Neural cell (in vitro differentiated cells): ENCODE measurements at regions not wholly inside any gene's neighbourhood (a gene's known extent, or its start where the extent isn't known, plus 50 kb on each side); places are given as distances from the start of the nearest gene placed in this dataset.
"Not testable (repeated sequence)": the region's sequence is repeated elsewhere in the genome, so short reads cannot be mapped to it uniquely, and the experiment has no call there.

Experiments
- EP300 ChIP-seq: fragments of 450-650 bp; conservative IDR thresholded peaks from 2 replicates; pipeline ENCODE4 v1.6.1; 2014; ENCODE audit warnings: antibody characterized with exemption, mild to moderate bottlenecking, moderate library complexity; ENCODE audit not compliant: poor library complexity, severe bottlenecking
- MXI1 ChIP-seq: fragments of 450-650 bp; conservative IDR thresholded peaks from 2 replicates; pipeline ENCODE4 v1.6.1; 2014; ENCODE audit warnings: antibody characterized with exemption, mild to moderate bottlenecking; ENCODE audit not compliant: poor library complexity, severe bottlenecking
- POLR2AphosphoS5 ChIP-seq: IDR thresholded peaks from 2 replicates; pipeline ENCODE4 v1.6.1; 2012
- RAD21 ChIP-seq: fragments of 450-650 bp; conservative IDR thresholded peaks from 2 replicates; pipeline ENCODE4 v1.6.1; 2014; ENCODE audit warnings: antibody characterized with exemption, mild to moderate bottlenecking, moderate library complexity
- SMC3 ChIP-seq: fragments of 450-650 bp; conservative IDR thresholded peaks from 2 replicates; pipeline ENCODE4 v1.6.1; 2014; ENCODE audit warnings: antibody characterized with exemption, mild to moderate bottlenecking, moderate library complexity; ENCODE audit not compliant: poor library complexity
- TF ChIP-seq, protein P1 (sequence below): IDR thresholded peaks from 2 replicates; pipeline ENCODE4 v1.6.1; 2012; ENCODE audit warnings: borderline replicate concordance
- TF ChIP-seq, protein P2 (sequence below): fragments of 450-650 bp; IDR thresholded peaks from 2 replicates; pipeline ENCODE4 v1.5.1; 2014; ENCODE audit warnings: antibody characterized with exemption, mild to moderate bottlenecking, moderate library complexity; ENCODE audit not compliant: poor library complexity, severe bottlenecking

DNA sequence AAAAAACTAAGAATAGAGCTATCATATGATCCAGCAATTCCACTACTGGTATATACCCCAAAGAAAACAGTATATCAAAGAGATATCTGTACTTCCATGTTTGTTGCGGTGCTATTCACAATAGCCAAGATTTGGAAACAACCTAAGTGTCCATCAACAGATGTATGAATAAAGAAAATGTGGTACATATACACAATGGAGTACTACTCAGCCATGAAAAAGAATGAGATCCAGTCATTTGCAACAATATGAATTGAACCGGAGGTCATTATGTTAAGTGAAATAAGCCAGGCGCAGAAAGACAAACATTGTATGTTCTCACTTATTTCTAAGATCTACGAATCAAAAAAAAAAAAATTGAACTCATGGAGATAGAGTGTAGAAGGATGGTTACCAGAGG is 97.8 kb upstream of the MMADHC start:
- TF ChIP-seq, protein P1, sequence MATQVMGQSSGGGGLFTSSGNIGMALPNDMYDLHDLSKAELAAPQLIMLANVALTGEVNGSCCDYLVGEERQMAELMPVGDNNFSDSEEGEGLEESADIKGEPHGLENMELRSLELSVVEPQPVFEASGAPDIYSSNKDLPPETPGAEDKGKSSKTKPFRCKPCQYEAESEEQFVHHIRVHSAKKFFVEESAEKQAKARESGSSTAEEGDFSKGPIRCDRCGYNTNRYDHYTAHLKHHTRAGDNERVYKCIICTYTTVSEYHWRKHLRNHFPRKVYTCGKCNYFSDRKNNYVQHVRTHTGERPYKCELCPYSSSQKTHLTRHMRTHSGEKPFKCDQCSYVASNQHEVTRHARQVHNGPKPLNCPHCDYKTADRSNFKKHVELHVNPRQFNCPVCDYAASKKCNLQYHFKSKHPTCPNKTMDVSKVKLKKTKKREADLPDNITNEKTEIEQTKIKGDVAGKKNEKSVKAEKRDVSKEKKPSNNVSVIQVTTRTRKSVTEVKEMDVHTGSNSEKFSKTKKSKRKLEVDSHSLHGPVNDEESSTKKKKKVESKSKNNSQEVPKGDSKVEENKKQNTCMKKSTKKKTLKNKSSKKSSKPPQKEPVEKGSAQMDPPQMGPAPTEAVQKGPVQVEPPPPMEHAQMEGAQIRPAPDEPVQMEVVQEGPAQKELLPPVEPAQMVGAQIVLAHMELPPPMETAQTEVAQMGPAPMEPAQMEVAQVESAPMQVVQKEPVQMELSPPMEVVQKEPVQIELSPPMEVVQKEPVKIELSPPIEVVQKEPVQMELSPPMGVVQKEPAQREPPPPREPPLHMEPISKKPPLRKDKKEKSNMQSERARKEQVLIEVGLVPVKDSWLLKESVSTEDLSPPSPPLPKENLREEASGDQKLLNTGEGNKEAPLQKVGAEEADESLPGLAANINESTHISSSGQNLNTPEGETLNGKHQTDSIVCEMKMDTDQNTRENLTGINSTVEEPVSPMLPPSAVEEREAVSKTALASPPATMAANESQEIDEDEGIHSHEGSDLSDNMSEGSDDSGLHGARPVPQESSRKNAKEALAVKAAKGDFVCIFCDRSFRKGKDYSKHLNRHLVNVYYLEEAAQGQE = not testable (repeated sequence)
- not testable (repeated sequence) for TF ChIP-seq RAD21, MXI1, POLR2AphosphoS5, EP300, SMC3
- TF ChIP-seq, protein P2, sequence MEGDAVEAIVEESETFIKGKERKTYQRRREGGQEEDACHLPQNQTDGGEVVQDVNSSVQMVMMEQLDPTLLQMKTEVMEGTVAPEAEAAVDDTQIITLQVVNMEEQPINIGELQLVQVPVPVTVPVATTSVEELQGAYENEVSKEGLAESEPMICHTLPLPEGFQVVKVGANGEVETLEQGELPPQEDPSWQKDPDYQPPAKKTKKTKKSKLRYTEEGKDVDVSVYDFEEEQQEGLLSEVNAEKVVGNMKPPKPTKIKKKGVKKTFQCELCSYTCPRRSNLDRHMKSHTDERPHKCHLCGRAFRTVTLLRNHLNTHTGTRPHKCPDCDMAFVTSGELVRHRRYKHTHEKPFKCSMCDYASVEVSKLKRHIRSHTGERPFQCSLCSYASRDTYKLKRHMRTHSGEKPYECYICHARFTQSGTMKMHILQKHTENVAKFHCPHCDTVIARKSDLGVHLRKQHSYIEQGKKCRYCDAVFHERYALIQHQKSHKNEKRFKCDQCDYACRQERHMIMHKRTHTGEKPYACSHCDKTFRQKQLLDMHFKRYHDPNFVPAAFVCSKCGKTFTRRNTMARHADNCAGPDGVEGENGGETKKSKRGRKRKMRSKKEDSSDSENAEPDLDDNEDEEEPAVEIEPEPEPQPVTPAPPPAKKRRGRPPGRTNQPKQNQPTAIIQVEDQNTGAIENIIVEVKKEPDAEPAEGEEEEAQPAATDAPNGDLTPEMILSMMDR = not testable (repeated sequence)
